ENCODE measurements at regions not wholly inside any gene's neighbourhood (a gene's known extent, or its start where the extent isn't known, plus 50 kb on each side); places are given as distances from the start of the nearest gene placed in this dataset.

GRCh38 chr7:9204571-9204970 is 771.2 kb downstream of the NXPH1 start:
- Histone ChIP-seq H4K91ac (ENCODE audit: insufficient read length, low read depth, low read length) (no peak overlapping the region), H3K79me2 (ENCODE audit: insufficient read depth, low read length) (no peaks in the 10 kb centered on the region), H3K14ac (ENCODE audit: insufficient read depth, low read length) (no peak overlapping the region), H2BK12ac (ENCODE audit: insufficient read length, low read depth, low read length) (no peak overlapping the region), H4K8ac (replicated peaks; ENCODE audit: insufficient read length, low read depth, low read length) (no peak overlapping the region), H2BK120ac (ENCODE audit: low read depth, low read length, poor library complexity, severe bottlenecking) (no peak overlapping the region), H2BK5ac (ENCODE audit: insufficient read length, low read length) (no peak overlapping the region), H2AFZ (ENCODE audit: low read length) (no peak overlapping the region), H3K9ac (ENCODE audit: extremely low read depth, insufficient read length, low read length) (no peak overlapping the region), H3K79me1 (ENCODE audit: insufficient read depth, low read depth, low read length, poor library complexity, severe bottlenecking) (no peaks in the 10 kb centered on the region), H3K23me2 (ENCODE audit: insufficient read length, low read depth, low read length, poor library complexity, severe bottlenecking) (no peaks in the 10 kb centered on the region), H3K27me3 (ENCODE audit: insufficient read depth, low read length) (no peaks in the 10 kb centered on the region), H3K18ac (ENCODE audit: insufficient read length, low read depth, low read length) (no peak overlapping the region), H3K56ac (ENCODE audit: insufficient read length, low read depth, low read length) (no peak overlapping the region), H2BK15ac (ENCODE audit: low read depth, low read length) (no peak overlapping the region), H3K9me3 (ENCODE audit: control insufficient read depth, low read depth, low read length) (no peaks in the 10 kb centered on the region), H3K27ac (ENCODE audit: insufficient read length, low read depth, low read length) (no peak overlapping the region), H2BK20ac (ENCODE audit: low read depth, low read length, poor library complexity, severe bottlenecking) (no peak overlapping the region), H3T11ph (ENCODE audit: low read length) (no peak overlapping the region), H2AK5ac (ENCODE audit: insufficient read length, low read length) (no peak overlapping the region), H3K23ac (ENCODE audit: insufficient read length, low read depth, low read length) (no peak overlapping the region), H3K4me1 (ENCODE audit: insufficient read depth, low read length) (no peaks in the 10 kb centered on the region), H3K4me2 (ENCODE audit: insufficient read depth, insufficient read length, low read length) (no peak overlapping the region), H3K4ac (ENCODE audit: low read depth, low read length) (no peak overlapping the region), H4K20me1 (ENCODE audit: control insufficient read depth, insufficient read depth, insufficient read length) (no peaks in the 10 kb centered on the region), H4K5ac (ENCODE audit: insufficient read length, low read depth, low read length) (no peak overlapping the region)
- WGBS (ENCODE audit: extremely low coverage, insufficient read length, low lambda C conversion rate), result no CpG with 5 or more reads among the region's 1 CpG
- DNase-seq, result no peak
- no peak overlapping the region for H3K4me3 Mint-ChIP-seq
- no peaks in the 10 kb centered on the region for H3K9me3 Mint-ChIP-seq
- H3K27me3 Mint-ChIP-seq (ENCODE audit: low read depth), result no peaks in the 10 kb centered on the region
- H3K27ac Mint-ChIP-seq, result no peak overlapping the region
- H3K36me3 Mint-ChIP-seq (ENCODE audit: insufficient read depth in 1 of 3, low read depth in 3 of 3), result no peaks in the 10 kb centered on the region
- no peak for TF ChIP-seq CTCF (conservative IDR thresholded peaks at IDR 0.05)
- peaks cover 14 to 17% of the 10 kb centered on the region in 2 experiments for H3K4me1 Mint-ChIP-seq

All from H9 (cell line).